HepG2 (cell line): ENCODE measurements at regions not wholly inside any gene's neighbourhood (a gene's known extent, or its start where the extent isn't known, plus 50 kb on each side); places are given as distances from the start of the nearest gene placed in this dataset.

Source experiments
- CCAR2 ChIP-seq: fragments of 200-400 bp; formaldehyde crosslinking; optimal IDR thresholded peaks from 2 replicates; pipeline ENCODE3; 2018; ENCODE audit warnings: low read depth, mild to moderate bottlenecking, low read length, moderate library complexity
- CTCF ChIP-seq: sonication (generic); formaldehyde crosslinking; IDR thresholded peaks from 2 replicates; pipeline ENCODE4 v1.5.0; 2020; ENCODE audit warnings: mild to moderate bottlenecking, missing genetic modification reagents, moderate library complexity
- EP300 ChIP-seq, 3 experiments: sonication (generic) in 1 of 3; formaldehyde crosslinking in 1 of 3; IDR thresholded peaks; 2 replicates each; pipeline versions ENCODE4 v1.5.1 to v1.6.1; 2011 to 2020; ENCODE audit warnings: low read depth in 2 of 3, low read length in 2 of 3, borderline replicate concordance in 1 of 3, improper control_type of control experiment in 1 of 3, mild to moderate bottlenecking in 1 of 3, missing genetic modification reagents in 1 of 3, moderate library complexity in 1 of 3
- GTF3A ChIP-seq: sonication (generic); formaldehyde crosslinking; conservative IDR thresholded peaks from 2 replicates; pipeline ENCODE4 v1.4.0; 2020; ENCODE audit warnings: mild to moderate bottlenecking, missing genetic modification reagents
- HHEX ChIP-seq: IDR thresholded peaks from 2 replicates; pipeline ENCODE4 v1.6.1; 2016; ENCODE audit warnings: control low read depth
- HNRNPLL ChIP-seq: fragments of 200-400 bp; formaldehyde crosslinking; IDR thresholded peaks from 2 replicates; pipeline ENCODE4 v1.6.1; 2017; ENCODE audit warnings: mild to moderate bottlenecking, low read depth, low read length; ENCODE audit not compliant: poor library complexity, severe bottlenecking
- KDM4B ChIP-seq: sonication (generic); formaldehyde crosslinking; IDR thresholded peaks from 2 replicates; pipeline ENCODE4 v1.4.0; 2020; ENCODE audit warnings: missing genetic modification reagents
- MEF2D ChIP-seq: sonication (generic); formaldehyde crosslinking; IDR thresholded peaks from 2 replicates; pipeline ENCODE4 v1.5.1; 2020; ENCODE audit warnings: mild to moderate bottlenecking, missing genetic modification reagents
- MTA3 ChIP-seq: sonication (generic); formaldehyde crosslinking; IDR thresholded peaks from 2 replicates; pipeline ENCODE4 v1.4.0; 2020; ENCODE audit warnings: missing genetic modification reagents
- PLRG1 ChIP-seq: fragments of 450-650 bp; conservative IDR thresholded peaks from 2 replicates; pipeline ENCODE4 v1.6.1; 2016
- RERE ChIP-seq: IDR thresholded peaks from 2 replicates; pipeline ENCODE4 v1.6.1; 2016; ENCODE audit warnings: low read depth, missing genetic modification reagents, missing compliant biosample characterization
- SOX6 ChIP-seq, 2 experiments: fragments of 450-650 bp in 1 of 2; sonication (generic) in 1 of 2; formaldehyde crosslinking in 1 of 2; IDR thresholded peaks; 2 replicates each; pipeline versions ENCODE4 v1.4.0 to v1.6.1; 2017 to 2020; ENCODE audit warnings: antibody characterized with exemption in 1 of 2, mild to moderate bottlenecking in 1 of 2, missing genetic modification reagents in 1 of 2
- TEAD2 ChIP-seq: sonication (generic); formaldehyde crosslinking; IDR thresholded peaks from 2 replicates; pipeline ENCODE4 v1.9.0; 2021; ENCODE audit warnings: missing genetic modification reagents
- TRIM24 ChIP-seq: sonication (generic); formaldehyde crosslinking; IDR thresholded peaks from 2 replicates; pipeline ENCODE4 v1.8.0; 2022; ENCODE audit warnings: mild to moderate bottlenecking, missing genetic modification reagents
- ZFP1 ChIP-seq: IDR thresholded peaks from 2 replicates; pipeline ENCODE4 v1.6.1; 2016
- ZNF205 ChIP-seq: IDR thresholded peaks from 2 replicates; pipeline ENCODE4 v1.6.1; 2018; ENCODE audit warnings: missing biosample characterization, missing genetic modification reagents
- ZNF207 ChIP-seq: fragments of 450-650 bp; IDR thresholded peaks from 2 replicates; pipeline ENCODE4 v1.6.1; 2016; ENCODE audit warnings: antibody characterized with exemption, borderline replicate concordance
- ZNF33A ChIP-seq: sonication (generic); formaldehyde crosslinking; IDR thresholded peaks from 2 replicates; pipeline ENCODE4 v1.5.1; 2020; ENCODE audit warnings: missing genetic modification reagents, mild to moderate bottlenecking, moderate library complexity, borderline replicate concordance
- ZNF343 ChIP-seq: sonication (generic); formaldehyde crosslinking; IDR thresholded peaks from 2 replicates; pipeline ENCODE4 v1.4.0; 2020; ENCODE audit warnings: mild to moderate bottlenecking, missing genetic modification reagents
- ZNF460 ChIP-seq: sonication (generic); formaldehyde crosslinking; IDR thresholded peaks from 2 replicates; pipeline ENCODE4 v1.5.1; 2020; ENCODE audit warnings: missing genetic modification reagents, mild to moderate bottlenecking, borderline replicate concordance
- ZNF503 ChIP-seq: sonication (generic); formaldehyde crosslinking; IDR thresholded peaks from 2 replicates; pipeline ENCODE4 v1.4.0; 2020; ENCODE audit warnings: missing genetic modification reagents
- ZNF605 ChIP-seq: sonication (generic); formaldehyde crosslinking; IDR thresholded peaks from 2 replicates; pipeline ENCODE4 v1.8.0; 2022; ENCODE audit warnings: mild to moderate bottlenecking, missing genetic modification reagents
- ZNF761 ChIP-seq: sonication (generic); formaldehyde crosslinking; conservative IDR thresholded peaks from 2 replicates; pipeline ENCODE4 v1.4.0; 2020; ENCODE audit warnings: mild to moderate bottlenecking, missing genetic modification reagents

- TF ChIP-seq TRIM24 (CRISPR knock-in tag): no peak
- no peak for TF ChIP-seq RERE (CRISPR knock-in tag)
- TF ChIP-seq KDM4B (CRISPR knock-in tag): no peak
- TF ChIP-seq CCAR2: no peak
- no peak for TF ChIP-seq ZNF205 (CRISPR knock-in tag)
- no peak for TF ChIP-seq ZNF460 (CRISPR knock-in tag)
- no peak for TF ChIP-seq ZNF207
- no peak for TF ChIP-seq PLRG1
- TF ChIP-seq ZNF605: no peak
- no peak for TF ChIP-seq ZNF33A (CRISPR knock-in tag)
- TF ChIP-seq MEF2D (CRISPR knock-in tag): 0 out of 2 replicates have a peak, but pooled peaks have one; percentile 24
- no peak for TF ChIP-seq MTA3 (CRISPR knock-in tag)
- no peak for TF ChIP-seq SOX6 (IDR thresholded peaks at IDR 0.05)
- peak; percentile 81 for TF ChIP-seq SOX6 (CRISPR knock-in tag; IDR thresholded peaks at IDR 0.05)
- TF ChIP-seq ZNF503 (CRISPR knock-in tag): no peak
- peak in 1 of 2 experiments; percentile 59; a peak in 2 of 4 replicates for TF ChIP-seq EP300 (IDR thresholded peaks at IDR 0.05; ENCODE audit: low read depth in 2 of 2, low read length in 2 of 2)
- TF ChIP-seq EP300 (CRISPR knock-in tag; IDR thresholded peaks at IDR 0.05; ENCODE audit: borderline replicate concordance): no peak
- no peak for TF ChIP-seq CTCF (CRISPR knock-in tag)
- TF ChIP-seq TEAD2 (CRISPR knock-in tag): no peak
- TF ChIP-seq HNRNPLL: no peak
- peak; percentile 44; the same call in 1 of the 2 replicates for TF ChIP-seq HHEX (CRISPR knock-in tag)
- TF ChIP-seq ZNF761 (CRISPR knock-in tag): no peak
- TF ChIP-seq ZFP1 (CRISPR knock-in tag): peak; percentile 65; the same call in 1 of the 2 replicates
- TF ChIP-seq ZNF343: no peak
- no peak for TF ChIP-seq GTF3A (CRISPR knock-in tag)
Observed at GRCh38 chr10:28769091-28769604, 91.8 kb downstream of the BAMBI start (continued).
